HG02623 (cell line): ENCODE measurements at regions not wholly inside any gene's neighbourhood (a gene's known extent, or its start where the extent isn't known, plus 50 kb on each side); places are given as distances from the start of the nearest gene placed in this dataset.
"Not testable (repeated sequence)": the region's sequence is repeated elsewhere in the genome, so short reads cannot be mapped to it uniquely, and the experiment has no call there.

Experiments
- ATAC-seq: cut with Tn5 transposase; IDR thresholded peaks from one replicate; pipeline ENCODE4 v1.9.1; 2021; ENCODE audit warnings: moderate library complexity; ENCODE audit not compliant: unreplicated experiment

GRCh38 chr3:110504901-110505300, 566.7 kb upstream of the NECTIN3 start:
- no peak for ATAC-seq

GRCh38 chr3:110506890-110507289, 564.7 kb upstream of the NECTIN3 start:
- ATAC-seq: no peak

- ATAC-seq: not testable (repeated sequence)
These were observed 564.0 kb upstream of the NECTIN3 start for GRCh38 chr3:110507570-110507969.

GRCh38 chr3:110512961-110513360, 558.7 kb upstream of the NECTIN3 start:
- no peak for ATAC-seq

GRCh38 chr3:110518031-110518430, 553.6 kb upstream of the NECTIN3 start:
- no peak for ATAC-seq

GRCh38 chr3:110519071-110519470, 552.5 kb upstream of the NECTIN3 start:
- no peak for ATAC-seq

GRCh38 chr3:110521019-110521418, 550.6 kb upstream of the NECTIN3 start:
- no peak for ATAC-seq

- ATAC-seq: not testable (repeated sequence)
These were observed 546.0 kb upstream of the NECTIN3 start for GRCh38 chr3:110525558-110526064.

- no peak for ATAC-seq
These were observed 544.6 kb upstream of the NECTIN3 start for GRCh38 chr3:110526777-110527727.

- ATAC-seq: no peak
These were observed 543.1 kb upstream of the NECTIN3 start for GRCh38 chr3:110528305-110529121.

- ATAC-seq: no peak
These were observed 540.7 kb upstream of the NECTIN3 start for GRCh38 chr3:110530902-110531301.

GRCh38 chr3:110533089-110533488, 538.5 kb upstream of the NECTIN3 start:
- no peak for ATAC-seq

- no peak for ATAC-seq
These were observed 529.0 kb upstream of the NECTIN3 start for GRCh38 chr3:110542552-110543150.

- no peak for ATAC-seq
These were observed 526.9 kb upstream of the NECTIN3 start for GRCh38 chr3:110544730-110545129.

GRCh38 chr3:110550511-110550910, 521.1 kb upstream of the NECTIN3 start:
- no peak for ATAC-seq

GRCh38 chr3:110562621-110563020, 509.0 kb upstream of the NECTIN3 start:
- ATAC-seq: no peak

- no peak for ATAC-seq
These were observed 506.9 kb upstream of the NECTIN3 start for GRCh38 chr3:110564674-110565073.

- no peak for ATAC-seq
These were observed 504.6 kb upstream of the NECTIN3 start for GRCh38 chr3:110567029-110567428.

- peak; percentile 87 for ATAC-seq
These were observed 503.4 kb upstream of the NECTIN3 start for GRCh38 chr3:110568246-110568645.

- peak; percentile 46 for ATAC-seq
These were observed 502.5 kb upstream of the NECTIN3 start for GRCh38 chr3:110569073-110569472.

GRCh38 chr3:110575702-110576101, 495.9 kb upstream of the NECTIN3 start:
- ATAC-seq: no peak
